ENCODE measurements at regions not wholly inside any gene's neighbourhood (a gene's known extent, or its start where the extent isn't known, plus 50 kb on each side); places are given as distances from the start of the nearest gene placed in this dataset.

- TF ChIP-seq ASH2L (IDR thresholded peaks at IDR 0.05; ENCODE audit: low read length) (no peak), POLR2A (IDR thresholded peaks at IDR 0.05; ENCODE audit: control extremely low read depth in 1 of 2, low read depth in 2 of 2, low read length in 2 of 2) (no peak), SIN3A (conservative IDR thresholded peaks at IDR 0.05 in 1 of 2, IDR thresholded peaks at IDR 0.05 in 1 of 2; ENCODE audit: low read depth in 1 of 2, low read length in 2 of 2) (no peak), BACH1 (IDR thresholded peaks at IDR 0.05; ENCODE audit: low read length) (no peak), HDAC2 (IDR thresholded peaks at IDR 0.05; ENCODE audit: borderline replicate concordance in 1 of 2, low read depth in 2 of 2, low read length in 2 of 2) (no peak), POLR2AphosphoS5 (IDR thresholded peaks at IDR 0.05; ENCODE audit: low read depth, low read length) (no peak), CTCF (IDR thresholded peaks at IDR 0.05; ENCODE audit: control extremely low read depth in 1 of 3, insufficient read depth in 1 of 3, low read depth in 1 of 3, low read length in 3 of 3) (peak in 1 of 3 experiments; percentile 19; a peak in 1 of 4 replicates), CHD7 (IDR thresholded peaks at IDR 0.05; ENCODE audit: insufficient replicate concordance, low read length) (no peak), MAX (IDR thresholded peaks at IDR 0.05) (no peak), TAF1 (IDR thresholded peaks at IDR 0.05; ENCODE audit: low read depth, low read length) (no peak)
These were observed 816.1 kb upstream of the TMEM132C start for GRCh38 chr12:127450826-127451225.
